HCEC 1CT (cell line): ENCODE measurements at regions not wholly inside any gene's neighbourhood (a gene's known extent, or its start where the extent isn't known, plus 50 kb on each side); places are given as distances from the start of the nearest gene placed in this dataset.

Experiments
- DNase-seq: peaks from one replicate; pipeline ENCODE4 v3.0.0-alpha.2; 2017

- DNase-seq = no peak
Measured at GRCh38 chr13:58051807-58052375, 420.3 kb downstream of the PCDH17 start.

DNA sequence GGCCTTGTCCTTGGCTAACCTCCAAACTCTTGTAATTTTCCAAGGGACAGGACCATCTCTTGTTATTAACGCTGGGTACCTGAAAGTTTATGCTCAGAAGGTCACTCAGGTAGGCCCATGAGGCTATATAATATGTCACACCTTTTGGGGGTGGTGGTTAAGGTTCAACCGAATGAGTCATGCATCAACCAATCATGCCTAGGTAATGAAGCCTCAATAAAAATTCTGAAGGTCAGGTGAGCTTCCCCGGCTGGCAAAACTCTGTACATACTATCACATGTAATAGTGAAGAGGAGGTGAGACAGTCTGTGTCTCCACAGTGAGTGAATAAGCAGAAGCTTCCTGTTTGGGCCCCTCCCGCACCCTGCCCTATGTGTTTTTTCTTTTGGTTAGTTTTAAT lies 424.9 kb downstream of the PCDH17 start:
- no peak for DNase-seq

DNA sequence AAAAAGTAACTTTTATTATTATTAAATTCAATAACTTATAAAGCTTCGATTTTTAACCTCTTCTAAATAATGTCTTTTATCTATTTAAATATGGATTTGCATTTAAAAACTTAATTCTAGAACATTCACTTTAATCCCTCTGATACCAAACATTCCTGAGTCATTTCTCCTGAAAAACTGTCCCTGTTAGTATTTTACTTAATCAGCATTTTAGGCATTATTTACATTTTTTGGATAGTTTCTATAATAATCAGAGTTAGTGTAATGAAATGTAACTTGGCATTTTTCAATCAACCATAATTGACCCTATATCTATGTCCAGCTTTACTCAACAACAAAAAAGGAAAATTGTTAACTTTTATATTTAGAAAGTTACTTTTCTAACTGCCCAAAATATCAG lies 428.1 kb downstream of the PCDH17 start:
- DNase-seq = no peak

DNA sequence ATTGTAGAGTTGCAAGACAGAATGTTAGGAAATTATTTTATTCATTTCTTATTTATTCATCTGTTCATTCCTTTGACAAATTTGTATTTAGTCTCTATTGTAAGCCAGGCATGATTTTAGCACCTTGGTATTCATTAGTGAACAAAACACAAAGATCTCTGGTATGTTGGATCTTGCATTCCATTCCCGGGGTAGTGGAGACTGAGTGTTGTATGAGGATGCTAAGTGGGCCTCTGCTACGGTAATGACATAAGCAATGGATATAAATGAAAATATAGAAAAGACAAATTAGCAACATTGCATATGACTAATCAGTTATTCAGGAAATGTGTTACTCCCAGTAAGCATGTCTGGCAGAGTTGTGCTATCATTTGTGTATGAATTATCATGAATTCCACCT lies 449.3 kb downstream of the PCDH17 start:
- DNase-seq = no peak

- no peak for DNase-seq
Measured at GRCh38 chr13:58081301-58081820, 449.8 kb downstream of the PCDH17 start.

GRCh38 chr13:58083064-58083463 lies 451.5 kb downstream of the PCDH17 start:
- no peak for DNase-seq

DNA sequence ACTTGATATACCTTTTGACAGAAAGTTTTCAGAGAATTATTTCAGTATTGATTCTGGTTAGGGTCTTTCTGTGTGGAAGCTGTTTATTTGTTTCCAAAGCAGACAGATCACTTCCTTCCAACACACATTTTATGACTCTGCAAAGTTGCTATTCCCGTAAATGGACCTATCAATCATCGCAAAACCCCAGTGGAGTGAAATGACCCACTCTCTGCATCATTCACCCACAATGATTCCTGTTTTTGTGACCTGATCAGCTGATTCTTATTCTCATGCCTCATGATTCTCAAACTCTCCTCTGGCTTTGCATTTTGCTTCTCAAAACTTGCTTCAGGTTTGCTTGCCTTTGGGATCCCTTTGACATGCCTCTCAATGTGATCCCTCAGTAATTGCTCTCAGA lies 453.7 kb downstream of the PCDH17 start:
- DNase-seq = no peak

- DNase-seq = no peak
Measured at GRCh38 chr13:58085819-58086218, 454.3 kb downstream of the PCDH17 start.

DNA sequence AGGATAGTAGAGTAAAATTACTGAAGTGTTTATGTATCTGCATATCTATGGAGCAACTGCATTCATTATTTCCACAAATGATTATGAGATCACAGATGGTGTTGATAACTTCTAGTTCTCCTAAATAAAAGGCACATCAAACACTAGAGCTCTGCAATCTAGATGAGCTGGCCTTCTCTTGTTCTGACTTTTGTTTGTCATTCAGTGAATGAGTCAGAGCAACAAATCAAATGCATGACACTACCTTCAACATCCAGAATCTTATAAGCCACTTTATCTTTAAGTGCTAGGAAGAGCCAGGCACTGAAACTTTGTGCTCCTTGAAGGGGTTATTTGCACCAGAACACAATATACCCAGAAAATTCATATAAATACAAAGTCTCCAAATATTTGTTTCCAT lies 456.0 kb downstream of the PCDH17 start:
- no peak for DNase-seq

- no peak for DNase-seq
Measured at GRCh38 chr13:58093394-58093793, 461.9 kb downstream of the PCDH17 start.

- no peak for DNase-seq
Measured at GRCh38 chr13:58097831-58098230, 466.3 kb downstream of the PCDH17 start.

DNA sequence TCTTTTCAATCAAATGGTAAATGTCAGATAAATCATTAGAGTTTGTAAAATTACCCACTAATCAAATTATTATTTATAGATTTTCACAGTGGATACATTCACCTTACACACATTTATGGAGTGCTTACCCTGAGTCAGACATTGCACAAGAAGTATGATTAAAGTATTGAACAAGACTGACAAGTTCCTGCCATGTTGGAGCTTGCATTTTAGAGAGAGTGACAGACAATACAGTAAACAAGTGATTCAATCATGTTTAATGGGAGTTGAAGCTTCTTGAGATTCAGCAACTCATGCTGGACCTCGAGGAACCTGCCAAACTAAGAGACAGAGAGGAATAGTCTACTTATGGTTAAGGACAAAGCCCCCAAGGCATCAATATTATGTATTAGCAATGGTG lies 487.8 kb downstream of the PCDH17 start:
- DNase-seq = no peak

DNA sequence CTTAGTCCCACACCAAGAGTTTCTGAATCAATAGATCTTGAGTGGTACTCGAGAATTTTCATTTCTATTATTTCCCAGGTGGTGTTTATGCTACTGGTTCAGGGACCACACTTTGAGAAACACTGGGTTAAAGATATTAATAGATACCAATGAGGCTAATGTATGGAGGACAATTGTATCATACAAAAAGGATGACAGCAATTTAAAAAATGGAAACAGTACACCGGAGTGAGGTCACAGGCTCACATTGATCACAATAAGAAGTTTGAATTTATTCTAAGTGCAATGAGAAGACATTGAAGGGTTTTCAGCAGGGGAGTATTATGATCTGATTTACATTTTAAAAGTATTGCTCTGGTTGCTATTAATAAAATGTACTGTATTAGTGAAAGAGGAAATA lies 488.3 kb downstream of the PCDH17 start:
- DNase-seq = no peak

DNA sequence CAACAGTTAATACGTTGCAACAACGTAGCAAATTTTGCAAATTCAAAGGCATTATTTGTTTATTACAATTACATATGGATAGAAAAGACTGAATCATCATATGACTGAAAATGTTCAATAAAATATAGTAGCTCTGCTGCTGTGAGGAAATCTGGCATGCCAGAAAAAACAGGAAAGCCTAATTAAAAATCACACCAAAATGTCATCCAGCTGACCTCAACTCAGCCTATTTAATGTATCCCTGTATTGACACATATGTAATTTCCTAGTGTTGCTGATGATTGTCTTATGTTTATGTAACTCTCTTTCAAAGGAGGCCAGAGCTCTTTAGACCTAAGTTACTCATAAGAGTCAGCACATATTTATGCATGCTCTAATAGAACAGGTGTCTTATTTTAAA lies 495.0 kb downstream of the PCDH17 start:
- no peak for DNase-seq

DNA sequence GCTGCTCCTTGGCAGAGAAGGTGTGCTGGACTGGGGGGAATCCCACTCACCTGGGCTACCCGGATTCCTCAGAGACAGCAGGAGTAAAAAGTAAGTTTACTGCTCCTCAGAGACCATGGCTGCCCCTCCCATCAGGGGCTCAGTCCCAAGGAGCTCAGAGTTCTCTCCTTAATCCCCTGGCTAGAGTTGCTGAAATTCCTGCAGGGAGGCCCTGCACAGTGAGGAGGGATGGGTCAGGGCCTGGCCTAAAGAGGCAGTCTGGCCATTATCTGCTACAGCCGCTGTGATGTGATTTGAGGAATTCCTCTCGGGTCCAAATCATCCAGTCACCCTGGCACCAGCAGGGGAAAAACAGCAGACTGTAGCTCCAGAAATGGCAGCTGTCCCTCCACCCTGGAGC lies 502.5 kb downstream of the PCDH17 start:
- no peak for DNase-seq

- DNase-seq = no peak
Measured at GRCh38 chr13:58134525-58134924, 503.0 kb downstream of the PCDH17 start.

DNA sequence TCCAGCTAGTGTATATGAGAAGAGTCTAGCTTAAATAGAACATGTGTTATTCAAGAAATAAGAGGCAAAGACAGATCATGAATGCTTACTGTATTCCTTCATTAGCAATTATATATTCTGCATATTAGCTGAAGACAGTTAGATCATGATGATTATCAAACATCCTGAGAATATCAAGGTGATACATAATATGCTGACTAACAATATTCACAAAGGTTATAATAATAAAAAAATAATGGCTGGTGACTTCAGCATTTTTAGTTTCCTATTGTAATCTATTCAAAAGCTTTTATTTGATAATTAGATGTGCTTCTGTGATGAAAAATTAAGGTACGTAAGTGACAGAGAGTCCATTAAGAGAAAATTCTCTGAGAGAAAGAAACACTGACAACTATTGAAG lies 511.4 kb downstream of the PCDH17 start:
- no peak for DNase-seq

DNA sequence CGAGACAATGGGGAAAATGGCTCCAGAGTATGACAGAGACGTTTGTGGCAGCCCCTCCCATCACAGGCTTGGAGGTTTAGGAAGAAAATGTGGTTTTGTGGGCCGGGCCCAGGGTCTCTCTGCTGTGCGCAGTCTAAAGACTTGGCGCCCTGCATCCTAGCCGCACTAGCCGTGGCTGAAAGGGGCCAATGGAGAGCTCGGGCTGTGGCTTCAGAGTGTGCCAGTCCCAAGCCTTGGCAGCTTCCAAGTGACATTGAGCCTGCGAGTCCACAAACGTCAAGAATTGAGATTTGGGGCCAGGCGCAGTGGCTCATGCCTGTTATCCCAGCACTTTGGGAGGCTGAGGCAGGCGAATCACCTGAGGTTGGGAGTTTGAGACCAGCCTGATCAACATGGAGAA lies 513.1 kb downstream of the PCDH17 start:
- DNase-seq = no peak

GRCh38 chr13:58151452-58151851 lies 519.9 kb downstream of the PCDH17 start:
- DNase-seq = no peak

- DNase-seq = no peak
Measured at GRCh38 chr13:58160980-58161379, 529.4 kb downstream of the PCDH17 start.

- no peak for DNase-seq
Measured at GRCh38 chr13:58165617-58166016, 534.1 kb downstream of the PCDH17 start.

GRCh38 chr13:58181111-58181510 lies 549.6 kb downstream of the PCDH17 start:
- DNase-seq = no peak

GRCh38 chr13:58187881-58188280 lies 556.3 kb downstream of the PCDH17 start:
- DNase-seq = no peak

DNA sequence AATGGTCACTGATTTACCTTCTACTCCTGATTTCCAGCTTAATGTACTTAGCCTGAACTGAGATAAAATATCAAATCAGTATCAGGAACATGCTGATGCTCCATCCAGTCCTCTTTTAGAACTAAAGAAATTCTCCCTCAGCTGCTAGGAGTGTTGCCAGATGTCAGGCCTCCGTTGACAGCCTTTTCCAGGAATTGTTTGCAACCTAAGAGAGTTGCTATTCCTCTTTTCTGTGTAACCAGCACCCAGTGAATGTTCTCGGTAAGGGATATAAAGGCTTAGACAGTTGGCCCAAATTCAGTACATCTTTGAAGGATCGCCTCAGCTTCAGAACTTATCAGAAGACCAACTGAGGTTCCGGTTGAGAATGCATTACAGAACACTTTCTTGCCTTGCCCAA lies 559.0 kb downstream of the PCDH17 start:
- DNase-seq = no peak

GRCh38 chr13:58191754-58192153 lies 560.2 kb downstream of the PCDH17 start:
- no peak for DNase-seq

DNA sequence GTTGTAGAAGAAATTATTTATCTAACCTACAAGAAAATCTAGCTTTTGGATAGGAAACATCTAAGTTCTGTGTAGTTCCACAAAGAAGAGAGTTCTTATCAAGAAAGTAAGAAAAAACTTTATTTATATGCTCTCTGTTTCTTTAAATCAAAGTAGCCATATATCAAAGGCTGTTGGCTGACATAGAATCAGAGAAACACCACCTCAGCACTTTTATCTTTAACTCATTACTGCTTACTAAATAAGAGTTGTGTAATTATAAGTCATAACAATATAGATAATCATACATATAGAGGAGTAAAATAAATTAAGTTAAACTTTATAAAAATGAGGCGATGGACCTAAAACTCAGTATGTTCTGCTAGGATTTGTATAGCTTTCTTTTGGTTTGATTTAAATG lies 570.6 kb downstream of the PCDH17 start:
- DNase-seq = no peak
